SK-N-MC (cell line): ENCODE measurements at regions not wholly inside any gene's neighbourhood (a gene's known extent, or its start where the extent isn't known, plus 50 kb on each side); places are given as distances from the start of the nearest gene placed in this dataset.

ENCODE experiments used
- EZH2 ChIP-seq: fragments of 200-600 bp; sonication (generic); IDR thresholded peaks from one replicate; pipeline ENCODE4 v1.6.1; 2017; ENCODE audit warnings: antibody characterized with exemption
- POLR2AphosphoS5 ChIP-seq: IDR thresholded peaks from 2 replicates; pipeline ENCODE4 v1.6.1; 2012; ENCODE audit warnings: mild to moderate bottlenecking, low read depth, low read length, borderline replicate concordance

DNA sequence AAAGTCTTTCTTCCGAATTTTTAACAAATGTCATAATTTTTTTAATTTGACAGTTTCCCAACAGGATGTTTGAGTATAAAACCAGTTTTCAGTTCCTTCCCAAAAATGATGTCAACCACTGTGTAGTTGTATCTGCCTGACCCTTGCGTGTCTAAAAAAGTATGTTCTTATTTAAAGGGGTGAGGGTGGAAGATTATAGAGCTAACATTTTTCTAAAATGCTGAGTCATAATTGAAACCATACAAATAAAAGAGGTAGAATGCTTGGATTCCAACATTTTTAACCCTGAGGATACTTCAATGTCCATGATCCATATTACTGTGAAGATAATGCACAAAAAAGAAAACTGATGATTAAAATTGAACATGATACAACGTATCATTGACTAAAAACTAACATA, 1388.8 kb downstream of the UQCRFS1 start:
- TF ChIP-seq EZH2 (no peak), POLR2AphosphoS5 (no peak)
